ENCODE measurements at regions not wholly inside any gene's neighbourhood (a gene's known extent, or its start where the extent isn't known, plus 50 kb on each side); places are given as distances from the start of the nearest gene placed in this dataset.

GRCh38 chr15:39275066-39275465 is 305.8 kb upstream of the THBS1 start:
- no peak for DNase-seq (ENCODE audit: low read depth)

GRCh38 chr15:39279311-39279710 is 301.6 kb upstream of the THBS1 start:
- DNase-seq (ENCODE audit: low read depth), result no peak

- DNase-seq (ENCODE audit: low read depth), result peak; percentile 89
Observed at GRCh38 chr15:39281094-39281493, 299.8 kb upstream of the THBS1 start.

GRCh38 chr15:39282663-39283208 is 298.1 kb upstream of the THBS1 start:
- no peak for DNase-seq (ENCODE audit: low read depth)

- DNase-seq (ENCODE audit: low read depth), result peak; percentile 49
Observed at GRCh38 chr15:39283531-39283930, 297.3 kb upstream of the THBS1 start.

GRCh38 chr15:39285071-39285470 is 295.8 kb upstream of the THBS1 start:
- no peak for DNase-seq (ENCODE audit: low read depth)

GRCh38 chr15:39285663-39286062 is 295.2 kb upstream of the THBS1 start:
- DNase-seq (ENCODE audit: low read depth), result no peak

- no peak for DNase-seq (ENCODE audit: low read depth)
Observed at GRCh38 chr15:39286706-39287105, 294.2 kb upstream of the THBS1 start.

GRCh38 chr15:39287322-39288195 is 293.3 kb upstream of the THBS1 start:
- no peak for DNase-seq (ENCODE audit: low read depth)

GRCh38 chr15:39290711-39291435 is 290.0 kb upstream of the THBS1 start:
- DNase-seq (ENCODE audit: low read depth), result no peak

GRCh38 chr15:39291690-39292089 is 289.2 kb upstream of the THBS1 start:
- no peak for DNase-seq (ENCODE audit: low read depth)

- DNase-seq (ENCODE audit: low read depth), result no peak
Observed at GRCh38 chr15:39296955-39297354, 283.9 kb upstream of the THBS1 start.

- no peak for DNase-seq (ENCODE audit: low read depth)
Observed at GRCh38 chr15:39298271-39298962, 282.5 kb upstream of the THBS1 start.

GRCh38 chr15:39299486-39300267 is 281.2 kb upstream of the THBS1 start:
- DNase-seq (ENCODE audit: low read depth), result no peak

- peak; percentile 65 for DNase-seq (ENCODE audit: low read depth)
Observed at GRCh38 chr15:39300451-39301153, 280.3 kb upstream of the THBS1 start.

GRCh38 chr15:39301589-39301999 is 279.3 kb upstream of the THBS1 start:
- peak; percentile 76 for DNase-seq (ENCODE audit: low read depth)

- DNase-seq (ENCODE audit: low read depth), result no peak
Observed at GRCh38 chr15:39302936-39303335, 277.9 kb upstream of the THBS1 start.

GRCh38 chr15:39304201-39304841 is 276.6 kb upstream of the THBS1 start:
- DNase-seq (ENCODE audit: low read depth), result peak; percentile 45

- no peak for DNase-seq (ENCODE audit: low read depth)
Observed at GRCh38 chr15:39304931-39305728, 275.7 kb upstream of the THBS1 start.

- DNase-seq (ENCODE audit: low read depth), result no peak
Observed at GRCh38 chr15:39310633-39311032, 270.2 kb upstream of the THBS1 start.

Measured in iris pigment epithelial cell (primary cell).